Keratinocyte (primary cell): ENCODE measurements at regions not wholly inside any gene's neighbourhood (a gene's known extent, or its start where the extent isn't known, plus 50 kb on each side); places are given as distances from the start of the nearest gene placed in this dataset.

Experiments used
- DNase-seq: peaks from one replicate; pipeline ENCODE4 v3.0.0-alpha.2; 2011; ENCODE audit warnings: low read depth, missing footprints, low spot score
- FAIRE-seq: peaks from 2 replicates; lab custom pipeline; 2011; peaks lifted over from hg19 to GRCh38; lab: Jason Lieb, UNC
- H2AFZ ChIP-seq: 2 replicates; pipeline ENCODE4 v1.6.0; 2012; ENCODE audit warnings: low read length, control low read depth, inconsistent platforms; ENCODE audit not compliant: control insufficient read depth
- H3K27ac ChIP-seq: 2 replicates; pipeline ENCODE4 v1.5.1; 2011; ENCODE audit warnings: low read length; ENCODE audit not compliant: control insufficient read depth, insufficient read depth
- H3K27me3 ChIP-seq: 3 replicates; pipeline ENCODE4 v1.6.0; 2011; ENCODE audit warnings: low read length; ENCODE audit not compliant: control insufficient read depth, insufficient read depth; ENCODE audit errors: extremely low read depth
- H3K36me3 ChIP-seq, 2 experiments: 2 replicates in 1 of 2; 3 replicates in 1 of 2; pipeline ENCODE4 v1.5.1; 2011; ENCODE audit warnings: low read length in 2 of 2, mild to moderate bottlenecking in 1 of 2; ENCODE audit not compliant: control insufficient read depth in 2 of 2, insufficient read depth in 2 of 2; ENCODE audit errors: extremely low read depth in 1 of 2
- H3K4me1 ChIP-seq: 3 replicates; pipeline ENCODE4 v1.5.1; 2011; ENCODE audit warnings: low read length; ENCODE audit not compliant: control insufficient read depth, insufficient read depth; ENCODE audit errors: extremely low read depth
- H3K4me2 ChIP-seq: 3 replicates; pipeline ENCODE4 v1.6.0; 2011; ENCODE audit warnings: low read depth, low read length; ENCODE audit not compliant: control insufficient read depth, insufficient read depth; ENCODE audit errors: extremely low read depth
- H3K4me3 ChIP-seq, 3 experiments: fragments of 200-600 bp in 1 of 3; sonication (generic) in 1 of 3; 2 replicates in 2 of 3; 3 replicates in 1 of 3; pipeline ENCODE4 v1.5.1; 2011 to 2016; ENCODE audit warnings: low read length in 3 of 3, mild to moderate bottlenecking in 3 of 3, control low read depth in 2 of 3, inconsistent platforms in 1 of 3, low read depth in 1 of 3, mixed read lengths in 1 of 3, mixed run types in 1 of 3, moderate library complexity in 1 of 3; ENCODE audit not compliant: control insufficient read depth in 2 of 3, insufficient read depth in 2 of 3; ENCODE audit errors: extremely low read depth in 1 of 3
- H3K79me2 ChIP-seq: 2 replicates; pipeline ENCODE4 v1.6.0; 2012; ENCODE audit warnings: low read length; ENCODE audit not compliant: control insufficient read depth, insufficient read depth
- H3K9ac ChIP-seq: 3 replicates; pipeline ENCODE4 v1.6.0; 2011; ENCODE audit warnings: low read length; ENCODE audit not compliant: control insufficient read depth, insufficient read depth; ENCODE audit errors: extremely low read depth
- H3K9me1 ChIP-seq: 3 replicates; pipeline ENCODE4 v1.6.0; 2011; ENCODE audit warnings: low read length; ENCODE audit not compliant: control insufficient read depth, insufficient read depth; ENCODE audit errors: extremely low read depth
- H3K9me3 ChIP-seq: 2 replicates; pipeline ENCODE4 v1.5.1; 2012; ENCODE audit warnings: low read depth, low read length; ENCODE audit not compliant: control insufficient read depth
- H4K20me1 ChIP-seq: 3 replicates; pipeline ENCODE4 v1.6.0; 2011; ENCODE audit warnings: low read length; ENCODE audit not compliant: control insufficient read depth, insufficient read depth; ENCODE audit errors: extremely low read depth
- EZH2 ChIP-seq: IDR thresholded peaks from one replicate; pipeline ENCODE4 v1.6.1; 2012; ENCODE audit warnings: inconsistent platforms, mild to moderate bottlenecking, low read length, moderate library complexity
- dilution Hi-C: fragments of 300-500 bp; cut with MboI; formaldehyde crosslinking; loops from one replicate; pipeline ENCODE4 v1.7.0; 2020; ENCODE audit warnings: low sequenced_read_pairs; ENCODE audit not compliant: extremely low pct_ligation_motif_present
- TF ChIP-seq, protein P1 (sequence below), 3 experiments: IDR thresholded peaks in 1 of 3; conservative IDR thresholded peaks in 1 of 3; optimal IDR thresholded peaks in 1 of 3; 2 replicates in 2 of 3; 3 replicates in 1 of 3; pipeline versions ENCODE3 to v1.5.1; 2011; ENCODE audit warnings: low read length in 3 of 3, mild to moderate bottlenecking in 3 of 3, moderate library complexity in 2 of 3, control low read depth in 1 of 3, inconsistent platforms in 1 of 3; ENCODE audit not compliant: insufficient read depth in 2 of 3; ENCODE audit errors: extremely low read depth in 1 of 3

DNA sequence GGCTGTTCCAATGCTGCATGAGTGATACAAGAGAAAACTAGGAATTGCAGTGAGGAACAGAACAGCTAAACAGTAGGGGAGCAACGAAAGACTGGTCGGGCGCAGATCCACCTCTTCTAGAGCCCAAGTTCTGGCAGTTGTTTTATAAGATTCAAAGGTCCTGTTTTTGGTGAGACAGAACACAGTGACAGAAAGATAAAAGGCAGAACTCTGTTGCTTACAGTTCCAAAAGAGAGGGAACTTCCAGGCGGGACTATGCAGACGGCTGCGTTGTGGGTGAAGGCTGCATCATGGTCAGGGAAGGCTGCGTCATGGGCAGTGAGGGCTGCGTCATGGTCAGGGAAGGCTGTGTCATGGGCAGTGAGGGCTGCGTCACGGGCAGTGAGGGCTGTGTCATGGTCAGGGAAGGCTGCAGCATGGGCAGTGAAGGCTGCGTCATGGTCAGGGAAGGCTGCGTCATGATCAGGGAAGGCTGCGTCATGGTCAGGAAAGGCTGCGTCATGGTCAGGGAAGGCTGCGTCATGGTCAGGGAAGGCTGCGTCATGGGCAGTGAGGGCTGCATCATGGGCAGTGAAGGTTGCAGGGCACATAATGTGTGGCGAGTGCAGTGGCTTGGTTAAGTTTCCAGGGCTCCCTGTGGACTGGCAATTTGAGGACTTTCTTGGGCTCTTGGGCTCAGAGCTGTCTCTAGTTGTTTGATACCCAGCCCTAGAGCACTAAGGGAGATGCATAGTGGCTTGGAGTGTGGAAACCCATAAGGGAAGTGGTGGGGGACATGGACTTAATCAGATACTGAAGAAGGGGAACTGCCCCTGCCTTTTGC lies 619.9 kb downstream of the AACS start:
- Histone ChIP-seq H3K36me3 (no peaks in the 10 kb centered on the region), H3K4me3 (no peak overlapping the region), H3K27ac (no peak overlapping the region), H3K9me3 (peaks cover 3% of the 10 kb centered on the region), H4K20me1 (no peaks in the 10 kb centered on the region), H3K4me1 (no peaks in the 10 kb centered on the region), H3K79me2 (no peaks in the 10 kb centered on the region), H3K27me3 (no peaks in the 10 kb centered on the region), H3K4me2 (no peak overlapping the region), H2AFZ (no peak overlapping the region), H3K9me1 (no peaks in the 10 kb centered on the region), H3K9ac (no peak overlapping the region)
- dilution Hi-C loops, result no loop called here
- FAIRE-seq, result no peak
- TF ChIP-seq EZH2, result no peak
- TF ChIP-seq, protein P1, sequence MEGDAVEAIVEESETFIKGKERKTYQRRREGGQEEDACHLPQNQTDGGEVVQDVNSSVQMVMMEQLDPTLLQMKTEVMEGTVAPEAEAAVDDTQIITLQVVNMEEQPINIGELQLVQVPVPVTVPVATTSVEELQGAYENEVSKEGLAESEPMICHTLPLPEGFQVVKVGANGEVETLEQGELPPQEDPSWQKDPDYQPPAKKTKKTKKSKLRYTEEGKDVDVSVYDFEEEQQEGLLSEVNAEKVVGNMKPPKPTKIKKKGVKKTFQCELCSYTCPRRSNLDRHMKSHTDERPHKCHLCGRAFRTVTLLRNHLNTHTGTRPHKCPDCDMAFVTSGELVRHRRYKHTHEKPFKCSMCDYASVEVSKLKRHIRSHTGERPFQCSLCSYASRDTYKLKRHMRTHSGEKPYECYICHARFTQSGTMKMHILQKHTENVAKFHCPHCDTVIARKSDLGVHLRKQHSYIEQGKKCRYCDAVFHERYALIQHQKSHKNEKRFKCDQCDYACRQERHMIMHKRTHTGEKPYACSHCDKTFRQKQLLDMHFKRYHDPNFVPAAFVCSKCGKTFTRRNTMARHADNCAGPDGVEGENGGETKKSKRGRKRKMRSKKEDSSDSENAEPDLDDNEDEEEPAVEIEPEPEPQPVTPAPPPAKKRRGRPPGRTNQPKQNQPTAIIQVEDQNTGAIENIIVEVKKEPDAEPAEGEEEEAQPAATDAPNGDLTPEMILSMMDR (optimal IDR thresholded peaks at IDR 0.05 in 1 of 3, IDR thresholded peaks at IDR 0.05 in 1 of 3, conservative IDR thresholded peaks at IDR 0.05 in 1 of 3; ENCODE audit: extremely low read depth in 1 of 3, insufficient read depth in 2 of 3, low read length in 3 of 3), result no peak
- DNase-seq, result no peak

- FAIRE-seq, result no peak
- no peaks in the 10 kb centered on the region for H3K36me3 ChIP-seq
Observed at GRCh38 chr12:125685915-125686314, 620.7 kb downstream of the AACS start.

More at GRCh38 chr12:125685915-125686314, 620.7 kb downstream of the AACS start:
- no peak overlapping the region for H3K27ac ChIP-seq
- H2AFZ ChIP-seq, result no peak overlapping the region
- dilution Hi-C loops, result no loop called here
- no peaks in the 10 kb centered on the region for H3K79me2 ChIP-seq
- DNase-seq, result no peak
- no peaks in the 10 kb centered on the region for H3K4me1 ChIP-seq
- no peak for TF ChIP-seq EZH2
- TF ChIP-seq, protein P1 (optimal IDR thresholded peaks at IDR 0.05 in 1 of 3, IDR thresholded peaks at IDR 0.05 in 1 of 3, conservative IDR thresholded peaks at IDR 0.05 in 1 of 3; ENCODE audit: extremely low read depth in 1 of 3, insufficient read depth in 2 of 3, low read length in 3 of 3), result no peak
- H3K4me3 ChIP-seq, result no peak overlapping the region
- H3K9me1 ChIP-seq, result no peaks in the 10 kb centered on the region
- peaks cover 5% of the 10 kb centered on the region for H3K9me3 ChIP-seq
- no peak overlapping the region for H3K9ac ChIP-seq
- H3K4me2 ChIP-seq, result no peak overlapping the region
- no peaks in the 10 kb centered on the region for H3K27me3 ChIP-seq
- H4K20me1 ChIP-seq, result no peaks in the 10 kb centered on the region
